Breast epithelium (tissue), 3 donors: ENCODE measurements at regions not wholly inside any gene's neighbourhood (a gene's known extent, or its start where the extent isn't known, plus 50 kb on each side); places are given as distances from the start of the nearest gene placed in this dataset.

Source experiments
- POLR2A ChIP-seq: fragments of 450-650 bp; IDR thresholded peaks from one replicate; pipeline ENCODE4 v1.6.1; 2016; ENCODE audit warnings: antibody characterized with exemption, mild to moderate bottlenecking, moderate library complexity
- POLR2AphosphoS5 ChIP-seq, 3 donors: sonication (generic); formaldehyde crosslinking; IDR thresholded peaks; one replicate each; pipeline ENCODE4 v1.6.1; 2017; ENCODE audit warnings: antibody characterized with exemption in 3 of 3
- TF ChIP-seq, protein P1 (sequence below), 3 donors: fragments of 450-650 bp; IDR thresholded peaks; one replicate each; pipeline ENCODE4 v1.5.1; 2016 to 2017; ENCODE audit warnings: antibody characterized with exemption in 3 of 3, mild to moderate bottlenecking in 3 of 3, moderate library complexity in 3 of 3

DNA sequence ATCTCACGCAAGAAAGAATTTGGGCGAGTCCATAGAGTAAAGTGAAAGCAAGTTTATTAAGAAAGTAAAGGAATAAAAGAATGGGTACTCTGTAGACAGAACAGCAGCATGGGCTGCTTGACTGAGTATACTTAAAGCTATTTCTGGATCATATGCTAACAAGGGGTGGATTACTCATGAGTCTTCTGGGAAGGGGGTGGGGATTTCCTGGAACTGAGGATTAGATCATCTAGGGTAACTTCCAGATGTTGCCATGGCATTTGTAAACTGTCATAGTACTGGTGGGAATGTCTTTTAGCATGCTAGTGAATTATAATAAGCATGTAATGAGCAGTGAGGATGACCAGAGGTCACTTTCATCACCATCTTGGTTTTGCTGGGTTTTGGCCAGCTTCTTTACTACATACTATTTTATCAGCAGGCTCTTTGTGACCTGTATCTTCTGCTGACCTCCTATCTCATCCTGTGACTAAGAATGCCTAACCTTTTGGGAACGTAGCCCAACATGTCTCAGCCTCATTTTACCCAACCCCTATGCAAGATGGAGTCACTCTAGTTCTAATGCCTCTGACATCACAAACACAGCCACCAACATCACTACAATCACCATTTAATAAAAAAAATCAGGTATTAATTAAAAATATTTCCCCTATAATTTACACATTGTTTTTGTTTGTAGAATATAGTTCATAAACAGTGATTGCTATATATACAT lies 890.7 kb upstream of the EPHA6 start:
- TF ChIP-seq POLR2A (no peak), POLR2AphosphoS5 (IDR thresholded peaks at IDR 0.05) (no peak)
- TF ChIP-seq, protein P1, sequence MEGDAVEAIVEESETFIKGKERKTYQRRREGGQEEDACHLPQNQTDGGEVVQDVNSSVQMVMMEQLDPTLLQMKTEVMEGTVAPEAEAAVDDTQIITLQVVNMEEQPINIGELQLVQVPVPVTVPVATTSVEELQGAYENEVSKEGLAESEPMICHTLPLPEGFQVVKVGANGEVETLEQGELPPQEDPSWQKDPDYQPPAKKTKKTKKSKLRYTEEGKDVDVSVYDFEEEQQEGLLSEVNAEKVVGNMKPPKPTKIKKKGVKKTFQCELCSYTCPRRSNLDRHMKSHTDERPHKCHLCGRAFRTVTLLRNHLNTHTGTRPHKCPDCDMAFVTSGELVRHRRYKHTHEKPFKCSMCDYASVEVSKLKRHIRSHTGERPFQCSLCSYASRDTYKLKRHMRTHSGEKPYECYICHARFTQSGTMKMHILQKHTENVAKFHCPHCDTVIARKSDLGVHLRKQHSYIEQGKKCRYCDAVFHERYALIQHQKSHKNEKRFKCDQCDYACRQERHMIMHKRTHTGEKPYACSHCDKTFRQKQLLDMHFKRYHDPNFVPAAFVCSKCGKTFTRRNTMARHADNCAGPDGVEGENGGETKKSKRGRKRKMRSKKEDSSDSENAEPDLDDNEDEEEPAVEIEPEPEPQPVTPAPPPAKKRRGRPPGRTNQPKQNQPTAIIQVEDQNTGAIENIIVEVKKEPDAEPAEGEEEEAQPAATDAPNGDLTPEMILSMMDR (IDR thresholded peaks at IDR 0.05), result no peak
